Thyroid gland (tissue), 4 donors: ENCODE measurements at regions not wholly inside any gene's neighbourhood (a gene's known extent, or its start where the extent isn't known, plus 50 kb on each side); places are given as distances from the start of the nearest gene placed in this dataset.

Experiments used
- DNase-seq, 2 donors: peaks; one replicate each; pipeline ENCODE4 v3.0.0-alpha.2; 2019
- H3K27ac ChIP-seq, 3 donors: fragments of 200-600 bp; sonication (generic); 1 replicate in 2 of 3; 2 replicates in 1 of 3; pipeline ENCODE4 v1.5.1; 2016 to 2019; ENCODE audit warnings: mild to moderate bottlenecking in 1 of 3, moderate library complexity in 1 of 3
- H3K27me3 ChIP-seq: fragments of 200-600 bp; sonication (generic); one replicate; pipeline ENCODE4 v1.5.1; 2019
- H3K36me3 ChIP-seq, 2 donors: fragments of 200-600 bp; sonication (generic); one replicate each; pipeline ENCODE4 v1.5.1; 2016 to 2019
- H3K4me1 ChIP-seq, 2 donors: fragments of 200-600 bp; sonication (generic); one replicate each; pipeline ENCODE4 v1.5.1; 2017 to 2019
- H3K4me3 ChIP-seq, 3 donors: fragments of 200-600 bp; sonication (generic); replicated peaks in 1 of 3; 1 replicate in 2 of 3; 2 replicates in 1 of 3; pipeline ENCODE4 v1.5.1; 2016; ENCODE audit warnings: mild to moderate bottlenecking in 1 of 3
- H3K9me3 ChIP-seq: fragments of 200-600 bp; sonication (generic); one replicate; pipeline ENCODE4 v1.5.1; 2017
- CTCF ChIP-seq, 6 experiments: fragments of 200-600 bp in 3 of 6; fragments of 450-650 bp in 3 of 6; sonication (generic) in 3 of 6; IDR thresholded peaks; one replicate each; pipeline ENCODE4 v1.5.1; 2016 to 2019; ENCODE audit warnings: antibody characterized with exemption in 6 of 6, mild to moderate bottlenecking in 2 of 6, inconsistent platforms in 1 of 6, moderate library complexity in 1 of 6
- POLR2A ChIP-seq, 2 donors: fragments of 450-650 bp; IDR thresholded peaks; one replicate each; pipeline ENCODE4 v1.6.1; 2017; ENCODE audit warnings: antibody characterized with exemption in 2 of 2, mild to moderate bottlenecking in 2 of 2, moderate library complexity in 1 of 2
- WGBS, 2 donors: methylation state at CpG; one replicate each; pipeline ENCODE4 v1.1.5; 2017; 5-methylcytosine and 5-hydroxymethylcytosine counted together
- intact Hi-C: fragments of 100-400 bp; cut with DNase I; formaldehyde crosslinking; loops from one replicate; pipeline ENCODE4 v1.15.1; 2023

GRCh38 chr3:67853520-67853919 is 199.1 kb upstream of the SUCLG2 start:
- H3K27ac ChIP-seq = no peak overlapping the region
- H3K36me3 ChIP-seq = no peaks in the 10 kb centered on the region
- no peaks in the 10 kb centered on the region for H3K4me1 ChIP-seq
- no peaks in the 10 kb centered on the region for H3K9me3 ChIP-seq
- intact Hi-C loops = no loop called here
- H3K4me3 ChIP-seq = no peak overlapping the region
- no peaks in the 10 kb centered on the region for H3K27me3 ChIP-seq
- DNase-seq = no peak
- 83 to 84% methylated on average over 2 of the region's 2 CpGs for WGBS, 2 donors
- TF ChIP-seq CTCF (IDR thresholded peaks at IDR 0.05) = no peak
- TF ChIP-seq POLR2A (IDR thresholded peaks at IDR 0.05) = no peak

GRCh38 chr3:67848299-67848698 is 193.9 kb upstream of the SUCLG2 start:
- Histone ChIP-seq H3K9me3 (no peaks in the 10 kb centered on the region), H3K4me1 (no peaks in the 10 kb centered on the region), H3K27ac (no peak overlapping the region), H3K4me3 (no peak overlapping the region), H3K36me3 (no peaks in the 10 kb centered on the region), H3K27me3 (no peaks in the 10 kb centered on the region)
- TF ChIP-seq CTCF (IDR thresholded peaks at IDR 0.05) (no peak), POLR2A (IDR thresholded peaks at IDR 0.05) (no peak)
- DNase-seq = no peak
- intact Hi-C loops = no loop called here
- 83 to 86% methylated on average over 3 of the region's 3 CpGs for WGBS, 2 donors

- no peaks in the 10 kb centered on the region for H3K4me1 ChIP-seq
- no peak overlapping the region for H3K27ac ChIP-seq
- intact Hi-C loops = no loop called here
- H3K4me3 ChIP-seq = no peak overlapping the region
- H3K27me3 ChIP-seq = no peaks in the 10 kb centered on the region
- H3K9me3 ChIP-seq = no peaks in the 10 kb centered on the region
- TF ChIP-seq POLR2A (IDR thresholded peaks at IDR 0.05) = no peak
- no peak for TF ChIP-seq CTCF (IDR thresholded peaks at IDR 0.05)
- no peak for DNase-seq
- H3K36me3 ChIP-seq = no peaks in the 10 kb centered on the region
These were observed 191.8 kb upstream of the SUCLG2 start for GRCh38 chr3:67846166-67846565.

- Histone ChIP-seq H3K4me3 (no peak overlapping the region), H3K9me3 (no peaks in the 10 kb centered on the region), H3K36me3 (no peaks in the 10 kb centered on the region), H3K4me1 (no peaks in the 10 kb centered on the region), H3K27me3 (no peaks in the 10 kb centered on the region), H3K27ac (no peak overlapping the region)
- 81 to 88% methylated on average over 1 of the region's 1 CpG for WGBS, 2 donors
- no peak for TF ChIP-seq POLR2A (IDR thresholded peaks at IDR 0.05)
- TF ChIP-seq CTCF (IDR thresholded peaks at IDR 0.05) = no peak
- no peak for DNase-seq
- intact Hi-C loops = no loop called here
These were observed 178.4 kb upstream of the SUCLG2 start for GRCh38 chr3:67832817-67833216.

GRCh38 chr3:67831262-67831661 is 176.8 kb upstream of the SUCLG2 start:
- H3K27ac ChIP-seq = no peak overlapping the region
- no peaks in the 10 kb centered on the region for H3K36me3 ChIP-seq
- no peak overlapping the region for H3K4me3 ChIP-seq
- H3K4me1 ChIP-seq = no peaks in the 10 kb centered on the region
- TF ChIP-seq CTCF (IDR thresholded peaks at IDR 0.05) = no peak
- no peak for TF ChIP-seq POLR2A (IDR thresholded peaks at IDR 0.05)
- 82 to 84% methylated on average over 3 of the region's 3 CpGs for WGBS, 2 donors
- no peak for DNase-seq
- intact Hi-C loops = no loop called here
- no peaks in the 10 kb centered on the region for H3K27me3 ChIP-seq
- no peaks in the 10 kb centered on the region for H3K9me3 ChIP-seq
